ENCODE measurements at regions not wholly inside any gene's neighbourhood (a gene's known extent, or its start where the extent isn't known, plus 50 kb on each side); places are given as distances from the start of the nearest gene placed in this dataset.

DNA sequence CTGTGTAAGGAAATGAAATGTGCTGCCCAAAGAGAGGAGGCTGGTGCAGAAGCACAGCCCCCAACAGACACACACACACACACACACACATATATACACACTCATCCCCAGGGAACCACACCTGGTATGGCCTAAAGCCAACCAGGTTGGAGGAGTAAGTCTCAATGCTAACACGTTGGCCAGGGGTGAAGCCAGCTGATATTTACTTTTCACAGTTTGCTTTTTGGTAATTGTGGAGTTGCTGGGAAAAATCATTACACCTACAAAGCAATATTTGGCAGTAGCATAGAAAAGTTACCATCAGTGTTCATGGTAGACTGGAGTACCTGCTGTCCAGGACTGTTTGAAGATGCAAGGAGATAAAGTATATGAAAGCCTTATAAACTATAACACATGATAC lies 50.3 kb upstream of the NAA20 start:
- TF ChIP-seq CTCF (IDR thresholded peaks at IDR 0.05) (no peak), POLR2A (IDR thresholded peaks at IDR 0.05) (no peak), POLR2AphosphoS5 (IDR thresholded peaks at IDR 0.05) (no peak)
